IPS-18a (cell line): ENCODE measurements at regions not wholly inside any gene's neighbourhood (a gene's known extent, or its start where the extent isn't known, plus 50 kb on each side); places are given as distances from the start of the nearest gene placed in this dataset.
"Not testable (repeated sequence)": the region's sequence is repeated elsewhere in the genome, so short reads cannot be mapped to it uniquely, and the experiment has no call there.

Experiments used
- H3K27ac ChIP-seq: one replicate; pipeline ENCODE4 v1.5.1; 2013; ENCODE audit warnings: low read length
- H3K27me3 ChIP-seq: one replicate; pipeline ENCODE4 v1.6.1; 2013; ENCODE audit warnings: mild to moderate bottlenecking, low read length; ENCODE audit not compliant: control insufficient read depth, insufficient read depth
- H3K36me3 ChIP-seq: one replicate; pipeline ENCODE4 v1.6.1; 2013; ENCODE audit warnings: low read depth, low read length; ENCODE audit not compliant: control insufficient read depth
- H3K4me1 ChIP-seq: one replicate; pipeline ENCODE4 v1.6.1; 2013; ENCODE audit warnings: low read depth, low read length; ENCODE audit not compliant: control insufficient read depth
- H3K4me3 ChIP-seq: one replicate; pipeline ENCODE4 v1.5.1; 2013; ENCODE audit warnings: low read length
- H3K9ac ChIP-seq: one replicate; pipeline ENCODE4 v1.6.1; 2013; ENCODE audit warnings: mild to moderate bottlenecking, low read length, moderate library complexity
- H3K9me3 ChIP-seq: one replicate; pipeline ENCODE4 v1.6.1; 2013; ENCODE audit warnings: low read depth, low read length; ENCODE audit not compliant: control insufficient read depth

GRCh38 chr17:77282524-77283515 lies 142.1 kb downstream of the SEC14L1 start:
- Histone ChIP-seq H3K9ac (no peak overlapping the region), H3K36me3 (no peaks in the 10 kb centered on the region), H3K4me1 (peaks cover 20% of the 10 kb centered on the region), H3K27ac (no peak overlapping the region), H3K27me3 (peaks cover 32% of the 10 kb centered on the region), H3K9me3 (no peaks in the 10 kb centered on the region), H3K4me3 (peak overlapping the region; percentile 7)

GRCh38 chr17:77284023-77284617 lies 143.4 kb downstream of the SEC14L1 start:
- no peaks in the 10 kb centered on the region for H3K9me3 ChIP-seq
- no peak overlapping the region for H3K9ac ChIP-seq
- H3K36me3 ChIP-seq: no peaks in the 10 kb centered on the region
- H3K27me3 ChIP-seq: peaks cover 31% of the 10 kb centered on the region
- peaks cover 22% of the 10 kb centered on the region for H3K4me1 ChIP-seq
- no peak overlapping the region for H3K27ac ChIP-seq
- no peak overlapping the region for H3K4me3 ChIP-seq

GRCh38 chr17:77285594-77286390 lies 145.0 kb downstream of the SEC14L1 start:
- Histone ChIP-seq H3K36me3 (no peaks in the 10 kb centered on the region), H3K27me3 (peaks cover 15% of the 10 kb centered on the region), H3K4me3 (no peak overlapping the region), H3K27ac (no peak overlapping the region), H3K9ac (no peak overlapping the region), H3K4me1 (peaks cover 18% of the 10 kb centered on the region), H3K9me3 (no peaks in the 10 kb centered on the region)

- Histone ChIP-seq H3K36me3 (no peaks in the 10 kb centered on the region), H3K9ac (no peak overlapping the region), H3K9me3 (no peaks in the 10 kb centered on the region), H3K27ac (no peak overlapping the region), H3K27me3 (peaks cover 15% of the 10 kb centered on the region), H3K4me1 (peaks cover 18% of the 10 kb centered on the region), H3K4me3 (no peak overlapping the region)
These were observed 145.5 kb downstream of the SEC14L1 start for GRCh38 chr17:77286391-77286640.

GRCh38 chr17:77286641-77287431 lies 146.1 kb downstream of the SEC14L1 start:
- no peaks in the 10 kb centered on the region for H3K36me3 ChIP-seq
- H3K27me3 ChIP-seq: peaks cover 10% of the 10 kb centered on the region
- H3K9ac ChIP-seq: no peak overlapping the region
- H3K9me3 ChIP-seq: no peaks in the 10 kb centered on the region
- no peak overlapping the region for H3K27ac ChIP-seq
- H3K4me3 ChIP-seq: no peak overlapping the region
- H3K4me1 ChIP-seq: peaks cover 18% of the 10 kb centered on the region

- H3K4me3 ChIP-seq: no peak overlapping the region
- peaks cover 18% of the 10 kb centered on the region for H3K4me1 ChIP-seq
- H3K27ac ChIP-seq: no peak overlapping the region
These were observed 146.8 kb downstream of the SEC14L1 start for GRCh38 chr17:77287432-77288068.

GRCh38 chr17:77288115-77288619 lies 147.4 kb downstream of the SEC14L1 start:
- Histone ChIP-seq H3K9ac (no peak overlapping the region), H3K4me3 (no peak overlapping the region), H3K4me1 (peaks cover 13% of the 10 kb centered on the region)

More at GRCh38 chr17:77287432-77288068, 146.8 kb downstream of the SEC14L1 start:
- no peaks in the 10 kb centered on the region for H3K9me3 ChIP-seq
- H3K36me3 ChIP-seq: no peaks in the 10 kb centered on the region
- H3K9ac ChIP-seq: no peak overlapping the region
- peaks cover 3% of the 10 kb centered on the region for H3K27me3 ChIP-seq

GRCh38 chr17:77290759-77291558 lies 150.2 kb downstream of the SEC14L1 start:
- not testable (repeated sequence) for H3K4me3 ChIP-seq, H3K27ac ChIP-seq, H3K4me1 ChIP-seq, H3K27me3 ChIP-seq, H3K9me3 ChIP-seq, H3K9ac ChIP-seq, H3K36me3 ChIP-seq

More at GRCh38 chr17:77288115-77288619, 147.4 kb downstream of the SEC14L1 start:
- H3K9me3 ChIP-seq: no peaks in the 10 kb centered on the region
- H3K36me3 ChIP-seq: no peaks in the 10 kb centered on the region
- no peak overlapping the region for H3K27ac ChIP-seq
- no peaks in the 10 kb centered on the region for H3K27me3 ChIP-seq

- no peak overlapping the region for H3K4me3 ChIP-seq
- no peak overlapping the region for H3K27ac ChIP-seq
- no peak overlapping the region for H3K9ac ChIP-seq
These were observed 151.0 kb downstream of the SEC14L1 start for GRCh38 chr17:77291591-77292386.

More at GRCh38 chr17:77291591-77292386, 151.0 kb downstream of the SEC14L1 start:
- H3K36me3 ChIP-seq: no peaks in the 10 kb centered on the region
- no peaks in the 10 kb centered on the region for H3K9me3 ChIP-seq
- peaks cover 9% of the 10 kb centered on the region for H3K4me1 ChIP-seq
- no peaks in the 10 kb centered on the region for H3K27me3 ChIP-seq
